Left renal pelvis (tissue), 4 donors: ENCODE measurements at regions not wholly inside any gene's neighbourhood (a gene's known extent, or its start where the extent isn't known, plus 50 kb on each side); places are given as distances from the start of the nearest gene placed in this dataset.
A peak's percentile ranks its signal among the peaks of the same experiment; 100 is the strongest.

Experiments
- DNase-seq, 4 donors: peaks; one replicate each; pipeline ENCODE4 v3.0.0-alpha.2; 2013; ENCODE audit warnings: low read depth in 4 of 4, low spot score in 3 of 4

GRCh38 chr7:47221826-47222225 lies 360.1 kb downstream of the TNS3 start:
- no peak for DNase-seq

GRCh38 chr7:47218378-47219176 lies 363.3 kb downstream of the TNS3 start:
- DNase-seq, result no peak

GRCh38 chr7:47217570-47218360 lies 364.1 kb downstream of the TNS3 start:
- DNase-seq, result no peak

- DNase-seq, result no peak
These were observed 364.8 kb downstream of the TNS3 start for GRCh38 chr7:47217086-47217485.

GRCh38 chr7:47216439-47216838 lies 365.5 kb downstream of the TNS3 start:
- DNase-seq, result no peak

GRCh38 chr7:47215640-47216039 lies 366.3 kb downstream of the TNS3 start:
- DNase-seq, result no peak

GRCh38 chr7:47215049-47215448 lies 366.9 kb downstream of the TNS3 start:
- no peak for DNase-seq

- no peak for DNase-seq
These were observed 368.6 kb downstream of the TNS3 start for GRCh38 chr7:47213276-47213675.

- DNase-seq, result peak in 1 of 4 donors; percentile 2
These were observed 370.4 kb downstream of the TNS3 start for GRCh38 chr7:47211519-47211973.

GRCh38 chr7:47210281-47210854 lies 371.5 kb downstream of the TNS3 start:
- no peak for DNase-seq

GRCh38 chr7:47207956-47208355 lies 374.0 kb downstream of the TNS3 start:
- DNase-seq, result no peak

GRCh38 chr7:47204709-47205108 lies 377.2 kb downstream of the TNS3 start:
- DNase-seq, result no peak

- DNase-seq, result no peak
These were observed 379.6 kb downstream of the TNS3 start for GRCh38 chr7:47202146-47202783.

- no peak for DNase-seq
These were observed 383.8 kb downstream of the TNS3 start for GRCh38 chr7:47198159-47198558.

GRCh38 chr7:47197486-47197885 lies 384.4 kb downstream of the TNS3 start:
- DNase-seq, result no peak

GRCh38 chr7:47196737-47197136 lies 385.2 kb downstream of the TNS3 start:
- DNase-seq, result no peak

- DNase-seq, result no peak
These were observed 385.7 kb downstream of the TNS3 start for GRCh38 chr7:47196106-47196645.

GRCh38 chr7:47195641-47196040 lies 386.3 kb downstream of the TNS3 start:
- DNase-seq, result no peak

GRCh38 chr7:47194516-47195057 lies 387.3 kb downstream of the TNS3 start:
- DNase-seq, result no peak

GRCh38 chr7:47192978-47193377 lies 388.9 kb downstream of the TNS3 start:
- DNase-seq, result no peak
